Ovary (tissue), 7 donors: ENCODE measurements at regions not wholly inside any gene's neighbourhood (a gene's known extent, or its start where the extent isn't known, plus 50 kb on each side); places are given as distances from the start of the nearest gene placed in this dataset.

ENCODE experiments used
- DNase-seq, 5 donors: peaks; one replicate each; pipeline ENCODE4 v3.0.0-alpha.2; 2019 to 2020
- H3K27ac ChIP-seq, 2 donors: fragments of 200-600 bp; one replicate each; pipeline versions ENCODE4 v1.5.1 to v1.8.0; 2019 to 2022
- H3K27me3 ChIP-seq: fragments of 200-600 bp; one replicate; pipeline ENCODE4 v1.8.0; 2022
- H3K36me3 ChIP-seq: fragments of 200-600 bp; sonication (generic); one replicate; pipeline ENCODE4 v1.5.1; 2019
- H3K4me1 ChIP-seq: one replicate; pipeline ENCODE4 v1.8.1; 2013; ENCODE audit warnings: mild to moderate bottlenecking, moderate library complexity; ENCODE audit not compliant: insufficient read depth
- H3K4me3 ChIP-seq: fragments of 200-600 bp; sonication (generic); one replicate; pipeline ENCODE4 v1.5.1; 2017
- H3K9me3 ChIP-seq, 2 donors: fragments of 200-600 bp in 1 of 2; sonication (generic) in 1 of 2; one replicate each; pipeline versions ENCODE4 v1.5.1 to v1.8.1; 2013 to 2019; ENCODE audit warnings: mild to moderate bottlenecking in 1 of 2, moderate library complexity in 1 of 2
- CTCF ChIP-seq, 3 donors: fragments of 450-650 bp in 2 of 3; fragments of 200-600 bp in 1 of 3; IDR thresholded peaks; one replicate each; pipeline versions ENCODE4 v1.5.1 to v1.8.0; 2016 to 2022; ENCODE audit warnings: antibody characterized with exemption in 3 of 3, mild to moderate bottlenecking in 1 of 3
- EP300 ChIP-seq: sonication (generic); formaldehyde crosslinking; IDR thresholded peaks from one replicate; pipeline ENCODE4 v1.6.1; 2017; ENCODE audit warnings: antibody characterized with exemption
- POLR2A ChIP-seq: fragments of 450-650 bp; IDR thresholded peaks from one replicate; pipeline ENCODE4 v1.6.1; 2017; ENCODE audit warnings: antibody characterized with exemption, mild to moderate bottlenecking, moderate library complexity
- WGBS, 3 donors: extraction: QIAGEN DNeasy Blood & Tissue Kit in 1 of 3; methylation state at CpG; one replicate each; pipeline versions ENCODE4 v1.1.5 to v1.1.7; 2013 to 2017; 5-methylcytosine and 5-hydroxymethylcytosine counted together
- intact Hi-C, 4 donors: fragments of 100-400 bp; cut with DNase I; formaldehyde crosslinking; loops; one replicate each; pipeline versions ENCODE4 v1.11.0 to v1.15.1; 2022 to 2023
- donor health status: DM: no; HTN: no; CAD: no; lungs with moderate emphysema.
- donor health status: DM: no; HTN: no; CAD: no.
- donor health status: Bipolar disorder and iron deficiency.
- donor health status: DM: no; HTN: no; CAD: no.
- donor health status: DM: yes; HTN: yes; CAD: no.

GRCh38 chr4:161197912-161198311 lies 965.9 kb downstream of the FSTL5 start:
- WGBS, 3 donors, result 63 to 70% (median 66%) methylated on average over 2 of the region's 2 CpGs
- Histone ChIP-seq H3K36me3 (no peaks in the 10 kb centered on the region), H3K9me3 (no peaks in the 10 kb centered on the region), H3K27me3 (no peaks in the 10 kb centered on the region), H3K27ac (no peak overlapping the region), H3K4me1 (no peaks in the 10 kb centered on the region), H3K4me3 (no peak overlapping the region)
- DNase-seq, result no peak
- intact Hi-C loops, result no loop called here
- TF ChIP-seq POLR2A (no peak), CTCF (IDR thresholded peaks at IDR 0.05) (no peak), EP300 (no peak)

- H3K27me3 ChIP-seq, result no peaks in the 10 kb centered on the region
- H3K9me3 ChIP-seq, result no peaks in the 10 kb centered on the region
- no peak overlapping the region for H3K4me3 ChIP-seq
- H3K36me3 ChIP-seq, result no peaks in the 10 kb centered on the region
- DNase-seq, result no peak
- no peaks in the 10 kb centered on the region for H3K4me1 ChIP-seq
- intact Hi-C loops, result no loop called here
- no peak overlapping the region for H3K27ac ChIP-seq
- 72 to 81% (median 79%) methylated on average over 4 of the region's 4 CpGs for WGBS, 3 donors
- TF ChIP-seq POLR2A (no peak), CTCF (IDR thresholded peaks at IDR 0.05) (no peak), EP300 (no peak)
These were observed 966.3 kb downstream of the FSTL5 start for GRCh38 chr4:161197474-161197873.

- Histone ChIP-seq H3K36me3 (no peaks in the 10 kb centered on the region), H3K27ac (no peak overlapping the region), H3K27me3 (no peaks in the 10 kb centered on the region), H3K9me3 (no peaks in the 10 kb centered on the region), H3K4me1 (no peaks in the 10 kb centered on the region), H3K4me3 (no peak overlapping the region)
- 52 to 66% (median 52%) methylated on average over 4 of the region's 4 CpGs for WGBS, 3 donors
- intact Hi-C loops, result no loop called here
- no peak for DNase-seq
- no peak for TF ChIP-seq CTCF (IDR thresholded peaks at IDR 0.05)
- TF ChIP-seq EP300, result no peak
- no peak for TF ChIP-seq POLR2A
These were observed 974.3 kb downstream of the FSTL5 start for GRCh38 chr4:161189286-161190134.

DNA sequence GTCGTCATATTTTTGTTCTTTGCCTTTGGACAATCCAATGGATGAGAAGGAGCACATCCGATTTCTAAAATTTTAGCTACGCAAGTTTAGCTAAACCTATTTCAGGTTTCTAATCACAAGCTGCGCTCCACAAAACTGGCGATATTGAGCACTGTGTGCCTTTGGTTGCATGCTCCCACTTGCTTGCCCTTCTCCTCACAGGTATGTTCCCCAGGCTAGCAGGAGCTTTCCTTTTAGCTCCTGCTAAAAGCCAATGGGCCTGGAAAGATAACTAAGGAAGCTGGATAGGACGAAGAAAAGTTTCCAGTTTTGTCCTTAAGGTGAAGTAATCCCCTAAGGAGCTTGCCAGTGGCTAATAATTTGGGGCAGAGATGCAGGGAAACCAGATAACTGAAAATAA lies 975.2 kb downstream of the FSTL5 start:
- Histone ChIP-seq H3K27me3 (no peaks in the 10 kb centered on the region), H3K9me3 (no peaks in the 10 kb centered on the region), H3K27ac (no peak overlapping the region), H3K4me1 (no peaks in the 10 kb centered on the region), H3K36me3 (no peaks in the 10 kb centered on the region), H3K4me3 (no peak overlapping the region)
- 89 to 93% (median 90%) methylated on average over 6 of the region's 6 CpGs for WGBS, 3 donors
- TF ChIP-seq EP300 (no peak), POLR2A (no peak), CTCF (IDR thresholded peaks at IDR 0.05) (no peak)
- DNase-seq, result no peak
- intact Hi-C loops, result no loop called here
